B cell (primary cell): ENCODE measurements at regions not wholly inside any gene's neighbourhood (a gene's known extent, or its start where the extent isn't known, plus 50 kb on each side); places are given as distances from the start of the nearest gene placed in this dataset.

ENCODE experiments used
- EZH2 ChIP-seq: IDR thresholded peaks from 2 replicates; pipeline ENCODE4 v1.6.1; 2012; ENCODE audit warnings: borderline replicate concordance, low read depth, mild to moderate bottlenecking, moderate library complexity, low read length; ENCODE audit not compliant: insufficient read depth, poor library complexity, severe bottlenecking
- TF ChIP-seq, protein P1 (sequence below): fragments of 200-600 bp; IDR thresholded peaks from one replicate; pipeline ENCODE4 v1.8.0; 2022; ENCODE audit warnings: antibody characterized with exemption, mild to moderate bottlenecking

GRCh38 chr2:7837237-7837760 lies 844.6 kb upstream of the ID2 start:
- TF ChIP-seq, protein P1, sequence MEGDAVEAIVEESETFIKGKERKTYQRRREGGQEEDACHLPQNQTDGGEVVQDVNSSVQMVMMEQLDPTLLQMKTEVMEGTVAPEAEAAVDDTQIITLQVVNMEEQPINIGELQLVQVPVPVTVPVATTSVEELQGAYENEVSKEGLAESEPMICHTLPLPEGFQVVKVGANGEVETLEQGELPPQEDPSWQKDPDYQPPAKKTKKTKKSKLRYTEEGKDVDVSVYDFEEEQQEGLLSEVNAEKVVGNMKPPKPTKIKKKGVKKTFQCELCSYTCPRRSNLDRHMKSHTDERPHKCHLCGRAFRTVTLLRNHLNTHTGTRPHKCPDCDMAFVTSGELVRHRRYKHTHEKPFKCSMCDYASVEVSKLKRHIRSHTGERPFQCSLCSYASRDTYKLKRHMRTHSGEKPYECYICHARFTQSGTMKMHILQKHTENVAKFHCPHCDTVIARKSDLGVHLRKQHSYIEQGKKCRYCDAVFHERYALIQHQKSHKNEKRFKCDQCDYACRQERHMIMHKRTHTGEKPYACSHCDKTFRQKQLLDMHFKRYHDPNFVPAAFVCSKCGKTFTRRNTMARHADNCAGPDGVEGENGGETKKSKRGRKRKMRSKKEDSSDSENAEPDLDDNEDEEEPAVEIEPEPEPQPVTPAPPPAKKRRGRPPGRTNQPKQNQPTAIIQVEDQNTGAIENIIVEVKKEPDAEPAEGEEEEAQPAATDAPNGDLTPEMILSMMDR: no peak
- TF ChIP-seq EZH2: no peak
